NCI-H2227 treated with DMSO at 0.1 percent for 48 hours (cell line): ENCODE measurements at regions not wholly inside any gene's neighbourhood (a gene's known extent, or its start where the extent isn't known, plus 50 kb on each side); places are given as distances from the start of the nearest gene placed in this dataset.

Experiments used
- DNase-seq: peaks from one replicate; lab custom pipeline; 2025; lab: John Stamatoyannopoulos, UW

DNA sequence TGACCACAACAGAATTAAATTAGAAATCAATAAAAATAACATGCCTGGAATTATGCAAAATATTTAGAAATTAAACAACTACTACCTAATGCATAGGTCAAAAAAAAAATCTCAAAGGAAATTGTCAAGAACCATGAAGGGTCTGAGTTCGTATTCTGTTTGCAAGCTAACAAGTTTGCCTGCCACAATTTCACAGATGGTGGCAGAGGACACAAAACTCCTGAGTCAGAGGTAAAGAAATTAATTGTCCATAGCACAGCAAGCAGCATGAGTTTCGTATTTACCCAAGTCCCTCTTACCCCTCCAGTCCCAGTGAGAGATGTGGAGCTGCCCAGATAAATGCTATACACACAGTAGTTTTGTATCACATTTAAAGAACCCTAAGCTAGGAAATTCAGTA lies 675.9 kb downstream of the UQCRFS1 start:
- no peak for DNase-seq

GRCh38 chr19:28535352-28535775 lies 677.6 kb downstream of the UQCRFS1 start:
- DNase-seq = no peak

GRCh38 chr19:28534766-28535351 lies 678.1 kb downstream of the UQCRFS1 start:
- DNase-seq = no peak

- DNase-seq = no peak
Observed at GRCh38 chr19:28532765-28533341, 680.1 kb downstream of the UQCRFS1 start.

- DNase-seq = no peak
Observed at GRCh38 chr19:28531979-28532378, 681.0 kb downstream of the UQCRFS1 start.

GRCh38 chr19:28530406-28531035 lies 682.4 kb downstream of the UQCRFS1 start:
- DNase-seq = no peak

DNA sequence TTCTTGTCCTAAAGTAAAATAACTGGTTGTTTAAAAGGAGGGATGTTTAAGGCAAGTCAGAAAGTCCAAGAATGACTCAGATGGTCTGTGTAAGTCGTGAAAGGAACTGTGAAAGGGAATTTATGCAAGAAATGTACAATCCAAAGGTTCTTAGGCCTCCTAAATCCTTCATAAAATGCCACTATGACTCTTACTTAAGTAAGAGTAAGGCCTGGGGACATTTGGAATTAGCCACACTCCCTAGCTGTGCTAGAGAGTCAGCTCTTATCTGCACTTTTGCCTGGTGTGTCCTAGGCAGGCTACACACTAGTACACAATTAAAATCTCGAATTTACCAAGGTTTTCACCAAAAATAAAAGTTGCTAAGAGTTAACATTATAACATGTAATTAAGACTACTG lies 686.9 kb downstream of the UQCRFS1 start:
- DNase-seq = no peak

DNA sequence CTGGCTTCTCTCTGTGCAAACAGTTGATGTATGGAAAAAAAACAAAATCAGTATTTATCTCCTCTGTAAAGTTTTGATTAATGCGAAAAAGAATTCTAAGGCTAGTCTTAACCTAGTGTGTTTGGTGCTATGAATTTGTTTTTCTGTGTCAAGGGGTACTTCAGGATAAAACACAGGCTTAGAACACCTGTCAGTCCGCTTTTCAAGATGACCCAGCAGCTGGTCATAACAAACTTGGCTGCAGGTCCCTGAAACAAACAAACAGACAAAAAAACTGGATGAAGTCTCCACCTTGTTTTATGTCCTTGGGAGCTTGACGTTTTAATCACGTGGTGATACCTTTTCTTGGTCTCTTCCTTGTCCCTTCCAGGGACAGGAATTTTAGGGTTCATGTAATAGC lies 689.3 kb downstream of the UQCRFS1 start:
- DNase-seq = no peak

DNA sequence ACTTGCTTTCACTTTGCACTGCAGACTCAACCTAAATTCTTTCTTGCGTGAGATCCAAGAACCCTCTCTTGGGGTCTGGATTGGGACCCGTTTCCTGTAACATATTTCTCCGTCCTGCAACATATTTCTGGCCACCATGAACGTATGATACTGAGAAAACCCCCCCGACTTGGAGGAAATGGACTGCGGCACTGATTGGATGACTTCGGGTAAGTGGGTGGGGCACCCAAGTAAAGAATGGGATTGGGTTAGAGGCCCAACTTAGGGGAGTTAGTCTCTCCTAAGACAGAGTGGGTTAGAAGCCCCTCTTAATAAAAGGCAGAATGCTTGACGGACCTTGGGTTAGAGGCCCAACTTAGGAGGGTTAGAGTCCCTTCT lies 690.4 kb downstream of the UQCRFS1 start:
- no peak for DNase-seq

DNA sequence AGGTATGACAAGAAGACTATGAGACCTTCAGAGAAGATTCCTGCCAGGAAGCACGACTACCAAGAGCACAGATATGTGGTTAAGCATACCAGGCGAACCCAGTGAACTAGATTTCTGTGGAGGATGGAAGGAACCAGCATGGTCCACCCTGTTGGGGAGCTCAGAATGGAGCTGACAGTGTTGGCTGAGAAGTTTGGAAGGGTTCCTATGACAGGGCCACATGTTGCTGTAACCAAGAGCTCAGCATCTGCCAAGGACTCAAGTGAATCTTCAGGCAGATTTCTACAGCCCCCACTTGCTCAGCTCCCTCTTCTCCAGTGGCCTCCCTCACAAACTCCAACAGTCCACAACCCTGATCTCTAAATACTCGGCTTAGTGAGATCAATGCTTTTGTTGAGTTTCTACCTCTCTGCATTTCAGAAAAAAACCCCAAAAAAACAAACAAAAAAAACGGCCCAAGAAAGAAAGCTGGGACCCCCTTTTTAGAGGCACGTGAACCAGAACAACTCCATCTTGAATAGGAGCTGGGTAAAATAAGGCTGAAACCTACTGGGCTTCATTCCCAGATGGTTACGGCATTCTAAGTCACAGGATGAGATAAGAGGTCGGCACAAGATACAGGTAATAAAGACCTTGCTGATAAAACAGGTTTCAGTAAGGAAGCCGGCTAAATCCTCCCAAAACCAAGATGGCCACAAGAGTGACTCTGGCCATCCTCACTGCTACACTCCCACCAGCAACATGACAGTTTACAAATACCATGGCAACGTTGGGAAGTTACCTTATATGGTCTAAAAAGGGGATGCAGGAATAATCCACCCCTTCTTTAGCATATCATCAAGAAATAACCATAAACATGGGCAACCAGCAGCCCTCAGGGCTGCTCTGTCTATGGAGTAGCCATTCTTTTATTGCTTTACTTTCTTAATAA lies 691.1 kb downstream of the UQCRFS1 start:
- no peak for DNase-seq

DNA sequence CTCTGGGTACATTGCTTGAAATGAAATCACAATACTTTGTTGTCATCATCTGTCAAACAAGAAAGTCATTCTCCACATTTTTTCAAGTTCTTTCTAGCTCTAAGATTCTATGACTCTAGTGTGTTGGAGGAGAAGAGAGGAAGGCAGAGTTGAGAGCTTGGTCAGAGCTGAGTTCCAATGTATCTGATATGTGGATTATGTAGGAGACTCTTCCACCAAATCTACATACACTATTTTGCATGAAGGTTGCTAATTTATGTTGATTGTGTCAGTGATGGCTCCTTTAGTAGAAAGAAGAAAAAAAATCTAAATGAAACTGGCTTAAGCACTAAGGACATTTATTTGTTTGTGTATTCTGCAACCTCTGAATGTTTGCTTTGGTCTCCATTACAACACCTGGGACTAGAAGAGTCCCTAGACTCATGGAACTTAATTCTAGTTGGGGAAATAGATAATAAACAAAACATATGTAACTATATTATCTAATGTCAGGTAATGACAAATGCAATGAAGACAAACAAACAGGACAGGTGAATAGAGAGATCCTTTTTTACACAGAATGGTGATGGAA lies 691.9 kb downstream of the UQCRFS1 start:
- no peak for DNase-seq

DNA sequence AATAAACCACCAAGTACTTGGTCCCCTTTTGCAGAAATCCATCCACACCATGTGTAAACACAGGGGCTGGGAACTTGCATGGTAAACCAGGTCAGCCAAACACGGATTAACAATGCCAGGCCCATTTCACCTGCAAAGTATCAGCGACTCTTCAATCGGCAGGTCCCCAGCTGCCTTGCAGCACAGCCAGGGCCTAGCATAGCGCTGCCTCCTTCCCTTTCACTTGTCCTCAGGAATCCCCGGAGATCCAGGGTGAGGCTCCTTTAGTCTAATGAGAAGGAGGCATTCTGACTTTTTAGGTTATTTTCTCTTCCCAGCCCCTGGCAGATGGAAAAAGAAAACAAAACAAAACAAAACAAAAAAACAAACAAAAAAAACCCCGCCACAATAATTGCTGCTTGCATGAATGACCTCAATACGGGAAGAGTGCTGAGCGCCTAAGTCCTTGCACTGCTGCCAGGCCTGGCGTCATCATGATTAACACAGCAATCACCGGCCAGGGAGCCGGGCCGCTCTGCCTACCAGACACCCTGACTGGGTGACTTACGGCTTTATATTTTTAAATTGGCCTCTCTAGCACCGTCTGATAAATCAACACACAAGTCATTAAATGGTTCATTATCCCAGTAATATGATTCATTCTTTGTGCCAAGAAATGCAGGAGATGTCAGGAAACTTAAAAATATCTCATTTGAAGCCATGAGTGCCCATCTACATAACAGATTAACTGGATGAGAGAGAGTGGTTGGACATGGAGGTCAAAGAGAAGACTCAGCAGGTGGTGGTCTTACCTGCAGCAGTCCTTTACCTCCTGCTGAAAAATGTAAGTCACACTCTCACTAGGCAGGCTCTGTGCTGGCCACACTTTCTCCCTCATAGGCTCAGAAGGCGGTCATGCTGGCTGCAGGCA lies 692.7 kb downstream of the UQCRFS1 start:
- DNase-seq = peak; percentile 41

- DNase-seq = no peak
Observed at GRCh38 chr19:28519218-28519779, 693.7 kb downstream of the UQCRFS1 start.

DNA sequence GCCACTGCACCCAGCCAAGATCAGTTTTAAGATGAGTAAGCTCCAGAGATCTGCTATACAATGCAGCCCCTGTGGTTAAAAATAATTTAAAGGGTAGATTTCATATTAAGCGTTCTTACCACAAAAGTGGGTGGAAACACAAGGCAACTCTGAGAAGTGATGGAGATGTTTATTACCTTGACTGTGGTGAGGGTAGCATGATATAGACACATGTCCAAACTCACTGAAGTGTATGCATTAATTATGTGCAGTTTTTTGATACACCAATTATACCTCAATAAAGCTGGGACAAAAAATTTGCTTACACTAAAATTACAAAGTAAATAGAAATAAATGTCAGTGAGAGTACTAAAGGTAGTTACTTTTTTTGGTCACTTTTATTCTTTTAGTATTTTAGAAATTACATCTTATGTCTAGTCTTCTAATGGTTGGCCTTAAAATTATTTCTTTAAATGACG lies 696.5 kb downstream of the UQCRFS1 start:
- no peak for DNase-seq

DNA sequence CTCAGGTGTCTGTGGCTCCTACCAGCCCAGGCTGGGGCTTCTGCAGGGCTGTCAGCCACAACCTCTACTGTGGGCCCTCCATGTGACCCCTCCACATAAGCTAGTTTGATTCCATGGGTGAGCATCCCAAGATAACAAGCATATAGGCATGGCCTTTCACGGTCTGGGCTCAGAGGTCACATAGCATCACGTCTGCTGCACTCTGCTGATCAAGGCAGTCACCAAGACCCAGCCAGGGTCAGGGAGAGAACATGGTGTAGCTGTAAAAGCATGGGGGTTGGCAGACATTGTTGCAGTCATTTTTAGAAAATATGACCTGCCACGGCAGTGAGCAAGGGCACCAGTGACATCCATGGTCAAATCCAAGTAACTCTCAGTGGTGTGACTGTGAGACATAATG lies 698.8 kb downstream of the UQCRFS1 start:
- DNase-seq = no peak

GRCh38 chr19:28511655-28512054 lies 701.3 kb downstream of the UQCRFS1 start:
- no peak for DNase-seq

DNA sequence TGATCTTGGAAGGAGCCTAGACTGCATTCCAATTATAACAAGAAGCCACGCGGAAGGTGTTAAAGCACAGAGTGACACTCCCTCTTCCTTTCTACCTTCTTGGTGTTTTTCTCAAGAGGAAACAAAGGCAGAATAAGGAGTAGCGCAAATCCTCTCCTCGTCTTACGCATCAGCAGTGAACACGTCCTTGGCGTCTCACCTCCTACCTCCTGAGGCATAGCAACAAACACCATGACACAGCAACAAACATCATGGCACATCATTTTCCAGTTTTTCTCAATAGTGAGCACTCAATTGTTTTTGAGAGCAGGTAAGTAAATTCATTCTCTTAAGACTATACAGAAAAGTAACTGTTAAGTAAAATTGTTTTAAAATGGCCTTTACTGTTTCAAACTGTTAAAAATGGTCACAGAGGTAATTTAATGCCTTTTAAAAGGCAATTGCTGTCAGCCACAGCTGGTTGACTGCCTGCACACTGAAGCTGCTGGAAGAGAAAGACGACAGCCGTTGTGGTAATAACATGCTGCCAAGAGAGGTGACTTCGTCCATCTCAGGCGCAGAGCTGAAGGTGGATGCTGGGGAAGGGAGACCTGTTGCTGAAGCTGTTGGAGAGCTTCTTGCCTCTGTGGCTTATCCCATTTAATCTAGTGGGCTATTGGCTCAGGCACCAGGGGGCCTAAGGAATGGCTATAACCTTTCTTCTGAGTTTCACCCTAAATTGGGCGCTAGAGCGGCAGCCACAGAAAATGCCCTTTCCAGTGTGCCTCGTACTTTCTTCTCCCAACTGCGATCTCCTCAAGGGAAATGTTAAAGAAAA lies 703.7 kb downstream of the UQCRFS1 start:
- DNase-seq = no peak

DNA sequence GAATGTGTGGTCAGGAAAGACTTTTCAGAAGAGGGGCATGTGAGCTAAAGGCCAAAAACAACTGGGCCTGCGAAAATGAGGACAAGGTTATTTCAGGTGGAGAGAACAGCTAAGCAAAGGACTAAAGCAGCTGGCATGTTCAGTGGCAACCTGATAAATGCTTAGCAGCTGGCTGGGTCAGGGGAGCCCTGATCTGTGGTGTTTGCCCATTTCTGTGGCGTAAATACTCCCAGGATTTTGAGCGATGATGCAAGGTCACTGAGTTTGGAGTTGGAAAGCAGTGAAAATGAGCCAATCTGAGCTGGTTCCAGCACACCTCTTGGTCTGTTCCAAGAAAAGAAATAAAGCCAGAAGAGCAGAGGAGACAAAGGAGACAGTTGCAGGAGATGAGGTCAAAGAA lies 704.3 kb downstream of the UQCRFS1 start:
- DNase-seq = no peak

DNA sequence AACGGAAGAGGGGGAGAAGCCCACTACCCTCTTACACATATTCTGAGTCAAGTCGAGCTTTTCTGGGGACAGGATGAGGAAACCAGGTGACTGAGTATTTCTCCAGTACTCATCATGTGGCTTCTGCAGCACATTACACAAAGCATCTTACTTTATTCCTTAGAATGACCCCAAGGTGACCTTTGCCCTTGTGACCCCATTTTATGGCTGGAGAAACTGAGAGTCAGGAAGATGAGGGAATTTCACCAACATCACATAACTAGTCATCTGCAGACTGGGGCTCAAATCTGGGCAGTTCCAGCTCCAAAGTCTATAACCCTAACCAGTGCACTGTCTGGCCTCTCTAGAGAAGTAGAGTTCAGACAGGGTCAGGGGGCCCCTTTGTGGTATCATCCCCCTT lies 707.0 kb downstream of the UQCRFS1 start:
- DNase-seq = no peak

DNA sequence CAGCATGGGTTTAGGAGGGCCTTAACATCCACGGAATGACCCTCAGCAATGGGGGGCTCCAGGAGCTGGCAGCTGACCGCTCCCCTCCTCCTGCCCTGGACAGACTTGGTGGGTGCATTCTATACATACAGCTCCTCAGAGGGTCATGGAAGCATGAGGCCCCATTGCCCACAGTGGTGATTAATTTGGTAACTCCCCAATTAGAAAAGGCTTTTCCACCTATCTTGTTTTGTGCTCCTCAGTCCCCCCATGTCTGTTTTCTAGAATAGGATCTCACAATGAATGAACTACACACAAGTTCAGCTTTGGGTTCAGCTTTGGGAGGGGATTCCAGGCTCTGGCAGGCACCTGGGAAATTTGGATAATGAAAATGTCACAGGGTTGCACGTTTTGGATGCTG lies 707.8 kb downstream of the UQCRFS1 start:
- DNase-seq = no peak
